CD14-positive monocyte (primary cell): ENCODE measurements at regions not wholly inside any gene's neighbourhood (a gene's known extent, or its start where the extent isn't known, plus 50 kb on each side); places are given as distances from the start of the nearest gene placed in this dataset.

Source experiments
- DNase-seq, 3 donors: peaks; one replicate each; pipeline ENCODE4 v3.0.0-alpha.2; 2011 to 2022
- H2AFZ ChIP-seq: 2 replicates; pipeline ENCODE4 v1.6.0; 2012; ENCODE audit warnings: mild to moderate bottlenecking, low read depth, low read length, inconsistent platforms; ENCODE audit not compliant: insufficient read depth, poor library complexity, severe bottlenecking
- H3K27ac ChIP-seq, 2 donors: 1 replicate in 1 of 2; 2 replicates in 1 of 2; pipeline ENCODE4 v1.5.1; 2012 to 2013; ENCODE audit warnings: low read length in 2 of 2, control low read depth in 1 of 2, inconsistent platforms in 1 of 2, low read depth in 1 of 2, mild to moderate bottlenecking in 1 of 2
- H3K27me3 ChIP-seq, 2 donors: one replicate each; pipeline versions ENCODE4 v1.6.0 to v1.6.1; 2011 to 2013; ENCODE audit warnings: low read length in 2 of 2; ENCODE audit not compliant: control insufficient read depth in 2 of 2, insufficient read depth in 2 of 2
- H3K36me3 ChIP-seq, 2 donors: replicated peaks in 1 of 2; 1 replicate in 1 of 2; 2 replicates in 1 of 2; pipeline versions ENCODE4 v1.5.1 to v1.6.1; 2012 to 2013; ENCODE audit warnings: low read length in 2 of 2, control low read depth in 1 of 2, inconsistent platforms in 1 of 2, mild to moderate bottlenecking in 1 of 2; ENCODE audit not compliant: insufficient read depth in 2 of 2, control insufficient read depth in 1 of 2
- H3K4me1 ChIP-seq, 2 donors: 1 replicate in 1 of 2; 2 replicates in 1 of 2; pipeline versions ENCODE4 v1.5.1 to v1.6.1; 2012 to 2013; ENCODE audit warnings: low read length in 2 of 2, control low read depth in 1 of 2, inconsistent platforms in 1 of 2, mild to moderate bottlenecking in 1 of 2, moderate library complexity in 1 of 2; ENCODE audit not compliant: insufficient read depth in 2 of 2, control insufficient read depth in 1 of 2
- H3K4me2 ChIP-seq: replicated peaks from 2 replicates; pipeline ENCODE3; 2012; ENCODE audit warnings: low read length, moderate library complexity, mild to moderate bottlenecking; ENCODE audit not compliant: poor library complexity, severe bottlenecking; ENCODE audit errors: extremely low read depth
- H3K4me3 ChIP-seq, 3 experiments: fragments of 200-600 bp in 1 of 3; sonication (generic) in 1 of 3; replicated peaks in 1 of 3; 1 replicate in 2 of 3; 2 replicates in 1 of 3; pipeline ENCODE4 v1.5.1; 2011 to 2013; ENCODE audit warnings: low read length in 3 of 3, mild to moderate bottlenecking in 3 of 3, control low read depth in 2 of 3, low read depth in 2 of 3, inconsistent platforms in 1 of 3, moderate library complexity in 1 of 3
- H3K79me2 ChIP-seq: 2 replicates; pipeline ENCODE4 v1.6.0; 2012; ENCODE audit warnings: mild to moderate bottlenecking, control low read depth, inconsistent platforms, low read length, moderate library complexity; ENCODE audit not compliant: insufficient read depth
- H3K9ac ChIP-seq: 2 replicates; pipeline ENCODE4 v1.6.0; 2017; ENCODE audit warnings: low read length, mild to moderate bottlenecking; ENCODE audit not compliant: insufficient read depth, poor library complexity, severe bottlenecking
- H3K9me3 ChIP-seq, 2 donors: replicated peaks in 1 of 2; 1 replicate in 1 of 2; 2 replicates in 1 of 2; pipeline versions ENCODE4 v1.5.1 to v1.6.1; 2012 to 2013; ENCODE audit warnings: low read length in 2 of 2, control low read depth in 1 of 2; ENCODE audit not compliant: control insufficient read depth in 1 of 2, insufficient read depth in 1 of 2
- H4K20me1 ChIP-seq: 2 replicates; pipeline ENCODE4 v1.6.0; 2012; ENCODE audit warnings: mild to moderate bottlenecking, low read length, control low read depth, moderate library complexity; ENCODE audit not compliant: insufficient read depth
- H3K27ac Mint-ChIP-seq, 7 donors: one replicate each; pipeline ENCODE4 v1.8.0; 2020; ENCODE audit warnings: mild to moderate bottlenecking in 7 of 7, mixed read lengths in 7 of 7, moderate library complexity in 6 of 7, inconsistent platforms in 2 of 7
- H3K27me3 Mint-ChIP-seq, 3 donors: one replicate each; pipeline ENCODE4 v1.8.0; 2021 to 2022; ENCODE audit warnings: low read depth in 3 of 3, mild to moderate bottlenecking in 3 of 3, mixed read lengths in 3 of 3, moderate library complexity in 3 of 3, inconsistent platforms in 1 of 3
- H3K36me3 Mint-ChIP-seq, 2 donors: one replicate each; pipeline ENCODE4 v1.8.0; 2020; ENCODE audit warnings: mixed read lengths in 2 of 2, inconsistent platforms in 1 of 2, mild to moderate bottlenecking in 1 of 2
- H3K4me1 Mint-ChIP-seq: one replicate; pipeline ENCODE4 v1.8.0; 2020; ENCODE audit warnings: mild to moderate bottlenecking, mixed read lengths
- H3K4me3 Mint-ChIP-seq, 2 donors: one replicate each; pipeline ENCODE4 v1.8.0; 2020; ENCODE audit warnings: mild to moderate bottlenecking in 2 of 2, mixed read lengths in 2 of 2, moderate library complexity in 1 of 2
- H3K9me3 Mint-ChIP-seq, 7 donors: one replicate each; pipeline ENCODE4 v1.8.0; 2020 to 2022; ENCODE audit warnings: mixed read lengths in 7 of 7, mild to moderate bottlenecking in 6 of 7, moderate library complexity in 6 of 7, inconsistent platforms in 2 of 7
- CTCF ChIP-seq: fragments of 200-600 bp; IDR thresholded peaks from one replicate; pipeline ENCODE4 v1.8.0; 2022; ENCODE audit warnings: antibody characterized with exemption, mild to moderate bottlenecking
- WGBS: methylation state at CpG from one replicate; pipeline ENCODE4 v1.1.5; 2013; ENCODE audit warnings: missing lambda C conversion rate; ENCODE audit not compliant: insufficient coverage; 5-methylcytosine and 5-hydroxymethylcytosine counted together
- intact Hi-C, 2 donors: fragments of 100-400 bp; cut with micrococcal nuclease; formaldehyde crosslinking; loops; one replicate each; pipeline versions ENCODE4 v1.15.0 to v1.15.1; 2023

- intact Hi-C loops = no loop called here
Measured at GRCh38 chr10:4191894-4192293, 406.9 kb upstream of the KLF6 start.

GRCh38 chr10:4191354-4191753 is 406.3 kb upstream of the KLF6 start:
- Histone ChIP-seq H3K36me3 (no peaks in the 10 kb centered on the region), H3K9me3 (peaks cover 0 to 5% of the 10 kb centered on the region in 2 donors), H3K27ac (no peak overlapping the region), H3K79me2 (no peaks in the 10 kb centered on the region), H3K4me1 (no peaks in the 10 kb centered on the region), H4K20me1 (no peaks in the 10 kb centered on the region), H3K4me2 (no peak overlapping the region), H3K4me3 (no peak overlapping the region), H2AFZ (no peak overlapping the region), H3K27me3 (no peaks in the 10 kb centered on the region), H3K9ac (no peak overlapping the region)
- no peak overlapping the region for H3K27ac Mint-ChIP-seq
- peaks cover 6% of the 10 kb centered on the region for H3K4me1 Mint-ChIP-seq
- H3K4me3 Mint-ChIP-seq = no peak overlapping the region
- no peak for DNase-seq
- 100% methylated on average over 3 of the region's 8 CpGs for WGBS
- H3K36me3 Mint-ChIP-seq = no peaks in the 10 kb centered on the region
- H3K27me3 Mint-ChIP-seq = peaks cover 0 to 2% (median 0%) of the 10 kb centered on the region in 3 donors
- intact Hi-C loops = no loop called here
- TF ChIP-seq CTCF = no peak
- peaks cover 0 to 3% (median 2%) of the 10 kb centered on the region in 7 donors for H3K9me3 Mint-ChIP-seq

More at GRCh38 chr10:4191894-4192293, 406.9 kb upstream of the KLF6 start:
- peaks cover 8% of the 10 kb centered on the region for H3K4me1 Mint-ChIP-seq
- H3K4me3 Mint-ChIP-seq = no peak overlapping the region
- DNase-seq = no peak
- no peak overlapping the region for H3K9ac ChIP-seq
- H3K9me3 Mint-ChIP-seq = peaks cover 0 to 3% (median 2%) of the 10 kb centered on the region in 7 donors
- no peaks in the 10 kb centered on the region for H3K36me3 ChIP-seq
- no peaks in the 10 kb centered on the region for H3K27me3 ChIP-seq
- no peaks in the 10 kb centered on the region for H4K20me1 ChIP-seq
- H3K9me3 ChIP-seq = peaks cover 0 to 5% of the 10 kb centered on the region in 2 donors
- H3K27ac ChIP-seq = no peak overlapping the region
- no peak overlapping the region for H3K4me3 ChIP-seq
- H3K4me1 ChIP-seq = no peaks in the 10 kb centered on the region
- no CpG with 5 or more reads among the region's 4 CpGs for WGBS
- H3K79me2 ChIP-seq = no peaks in the 10 kb centered on the region
- no peak overlapping the region for H3K4me2 ChIP-seq
- H2AFZ ChIP-seq = no peak overlapping the region
- no peaks in the 10 kb centered on the region for H3K36me3 Mint-ChIP-seq
- TF ChIP-seq CTCF = no peak
- peaks cover 0 to 2% (median 0%) of the 10 kb centered on the region in 3 donors for H3K27me3 Mint-ChIP-seq
- H3K27ac Mint-ChIP-seq = no peak overlapping the region
